SU-DHL-6 (cell line): ENCODE measurements at regions not wholly inside any gene's neighbourhood (a gene's known extent, or its start where the extent isn't known, plus 50 kb on each side); places are given as distances from the start of the nearest gene placed in this dataset.

Experiments used
- EZH2phosphoT487 ChIP-seq: fragments of 200-600 bp; sonication (generic), shearing (Covaris generic); conservative IDR thresholded peaks from 2 replicates; pipeline ENCODE4 v1.6.1; 2018; ENCODE audit warnings: mild to moderate bottlenecking, antibody characterized with exemption, low read length, moderate library complexity, mixed read lengths
- TF ChIP-seq, protein P1 (sequence below): fragments of 200-600 bp; sonication (generic); IDR thresholded peaks from one replicate; pipeline ENCODE4 v1.5.1; 2017; ENCODE audit warnings: antibody characterized with exemption, mild to moderate bottlenecking, low read length, moderate library complexity; ENCODE audit not compliant: insufficient read depth, poor library complexity, severe bottlenecking

DNA sequence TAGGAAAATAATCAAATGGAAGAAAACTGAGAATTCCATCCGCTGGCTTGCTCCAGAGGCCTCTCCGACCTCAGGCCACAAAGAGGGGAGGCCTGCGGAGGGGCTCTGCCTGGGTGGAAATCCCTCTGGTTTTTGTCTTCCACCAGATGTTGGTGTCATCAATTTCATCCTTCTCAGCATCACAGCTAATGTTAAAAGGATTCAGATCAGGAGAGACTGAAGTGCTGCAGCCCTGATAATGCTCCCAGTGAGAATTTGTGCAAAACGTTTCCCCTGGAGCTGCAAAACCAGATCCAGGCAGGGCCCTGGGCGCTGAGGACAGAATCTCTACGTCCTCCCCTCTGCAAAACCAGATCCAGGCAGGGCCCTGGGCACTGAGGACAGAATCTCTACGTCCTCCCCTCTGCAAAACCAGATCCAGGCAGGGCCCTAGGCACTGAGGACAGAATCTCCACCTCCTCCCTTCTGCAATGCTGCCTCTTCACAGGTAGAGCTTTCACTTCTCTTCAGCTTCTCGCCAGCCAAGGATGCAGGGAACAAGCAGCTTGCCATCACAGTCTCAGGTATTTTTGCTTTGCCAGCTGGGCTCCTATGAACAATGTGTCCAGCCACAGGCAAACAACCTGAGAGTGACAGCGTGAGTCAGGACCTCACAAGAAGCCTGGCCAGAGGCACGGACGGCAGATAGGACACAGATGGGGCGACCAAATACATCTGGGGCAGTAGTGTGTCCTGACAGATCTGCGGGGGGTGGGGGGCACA lies 81.2 kb downstream of the TMEM18 start:
- TF ChIP-seq, protein P1, sequence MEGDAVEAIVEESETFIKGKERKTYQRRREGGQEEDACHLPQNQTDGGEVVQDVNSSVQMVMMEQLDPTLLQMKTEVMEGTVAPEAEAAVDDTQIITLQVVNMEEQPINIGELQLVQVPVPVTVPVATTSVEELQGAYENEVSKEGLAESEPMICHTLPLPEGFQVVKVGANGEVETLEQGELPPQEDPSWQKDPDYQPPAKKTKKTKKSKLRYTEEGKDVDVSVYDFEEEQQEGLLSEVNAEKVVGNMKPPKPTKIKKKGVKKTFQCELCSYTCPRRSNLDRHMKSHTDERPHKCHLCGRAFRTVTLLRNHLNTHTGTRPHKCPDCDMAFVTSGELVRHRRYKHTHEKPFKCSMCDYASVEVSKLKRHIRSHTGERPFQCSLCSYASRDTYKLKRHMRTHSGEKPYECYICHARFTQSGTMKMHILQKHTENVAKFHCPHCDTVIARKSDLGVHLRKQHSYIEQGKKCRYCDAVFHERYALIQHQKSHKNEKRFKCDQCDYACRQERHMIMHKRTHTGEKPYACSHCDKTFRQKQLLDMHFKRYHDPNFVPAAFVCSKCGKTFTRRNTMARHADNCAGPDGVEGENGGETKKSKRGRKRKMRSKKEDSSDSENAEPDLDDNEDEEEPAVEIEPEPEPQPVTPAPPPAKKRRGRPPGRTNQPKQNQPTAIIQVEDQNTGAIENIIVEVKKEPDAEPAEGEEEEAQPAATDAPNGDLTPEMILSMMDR = no peak
- no peak for TF ChIP-seq EZH2phosphoT487
